GM12874 (cell line): ENCODE measurements at regions not wholly inside any gene's neighbourhood (a gene's known extent, or its start where the extent isn't known, plus 50 kb on each side); places are given as distances from the start of the nearest gene placed in this dataset.

Experiments used
- CTCF ChIP-seq: IDR thresholded peaks from 2 replicates; pipeline ENCODE4 v1.5.1; 2011; ENCODE audit warnings: low read depth, mild to moderate bottlenecking, control low read depth, low read length, moderate library complexity; ENCODE audit not compliant: insufficient read depth

- TF ChIP-seq CTCF, result no peak
These were observed 61.6 kb upstream of the TGFBR2 start for GRCh38 chr3:30544812-30545211.

GRCh38 chr3:30546934-30547333 lies 59.5 kb upstream of the TGFBR2 start:
- TF ChIP-seq CTCF, result no peak

- no peak for TF ChIP-seq CTCF
These were observed 58.7 kb upstream of the TGFBR2 start for GRCh38 chr3:30547716-30548115.

GRCh38 chr3:30548600-30548999 lies 57.8 kb upstream of the TGFBR2 start:
- TF ChIP-seq CTCF, result no peak

GRCh38 chr3:30549600-30549999 lies 56.8 kb upstream of the TGFBR2 start:
- TF ChIP-seq CTCF, result no peak

- TF ChIP-seq CTCF, result no peak
These were observed 56.2 kb upstream of the TGFBR2 start for GRCh38 chr3:30550246-30550645.

- TF ChIP-seq CTCF, result no peak
These were observed 55.1 kb upstream of the TGFBR2 start for GRCh38 chr3:30551266-30551665.

- TF ChIP-seq CTCF, result no peak
These were observed 54.5 kb upstream of the TGFBR2 start for GRCh38 chr3:30551927-30552326.
